BJ (cell line): ENCODE measurements at regions not wholly inside any gene's neighbourhood (a gene's known extent, or its start where the extent isn't known, plus 50 kb on each side); places are given as distances from the start of the nearest gene placed in this dataset.

ENCODE experiments used
- CTCF ChIA-PET: fragments of 350-600 bp; formaldehyde crosslinking; extraction: SDS; loops from one replicate; lab custom pipeline; 2021; ENCODE audit warnings: antibody characterized with exemption, inconsistent platforms; lab: Yijun Ruan, JAX
- POLR2A ChIA-PET: fragments of 300-600 bp; sonication (Branson Sonifier 250); formaldehyde crosslinking; extraction: SDS; loops from one replicate; lab custom pipeline; 2021; ENCODE audit warnings: antibody characterized with exemption; lab: Charles Lee
- DNase-seq: peaks from one replicate; pipeline ENCODE4 v3.0.0-alpha.2; 2011; ENCODE audit warnings: low read depth
- H3K27me3 ChIP-seq: 2 replicates; pipeline ENCODE4 v1.6.0; 2011; ENCODE audit warnings: low read length; ENCODE audit not compliant: control insufficient read depth, insufficient read depth
- H3K36me3 ChIP-seq: 2 replicates; pipeline ENCODE4 v1.5.1; 2011; ENCODE audit warnings: low read length; ENCODE audit not compliant: control insufficient read depth, insufficient read depth
- H3K4me3 ChIP-seq: 2 replicates; pipeline ENCODE4 v1.5.1; 2011; ENCODE audit warnings: low read depth, mild to moderate bottlenecking, control low read depth, low read length
- TF ChIP-seq, protein P1 (sequence below): IDR thresholded peaks from 2 replicates; pipeline ENCODE4 v1.5.1; 2011; ENCODE audit warnings: low read depth, mild to moderate bottlenecking, control low read depth, inconsistent platforms, low read length, moderate library complexity; ENCODE audit not compliant: insufficient read depth

DNA sequence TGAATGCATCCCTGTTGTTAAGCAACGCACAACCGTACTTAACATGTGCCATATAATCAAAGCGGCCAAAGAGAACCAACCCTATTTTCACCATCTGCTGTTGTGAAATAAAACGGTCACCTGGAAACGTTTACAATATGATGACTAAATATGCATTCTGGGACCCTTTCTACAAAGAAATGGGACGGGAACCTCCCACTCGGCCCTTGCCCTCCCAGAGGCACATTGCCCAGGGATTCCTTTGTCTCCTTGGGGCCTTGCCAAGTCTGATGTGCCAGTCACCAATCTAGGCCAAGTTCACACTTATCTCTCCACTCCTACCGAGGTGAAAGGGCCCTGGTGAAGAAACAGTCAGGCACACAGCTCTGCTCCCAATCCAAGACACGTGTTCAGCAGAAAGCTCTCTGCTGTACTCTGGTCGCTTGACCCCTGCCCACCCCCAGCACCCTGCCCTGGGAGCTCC lies 427.4 kb upstream of the JARID2 start:
- Histone ChIP-seq H3K36me3 (no peaks in the 10 kb centered on the region), H3K4me3 (no peak overlapping the region), H3K27me3 (no peaks in the 10 kb centered on the region)
- TF ChIP-seq, protein P1, sequence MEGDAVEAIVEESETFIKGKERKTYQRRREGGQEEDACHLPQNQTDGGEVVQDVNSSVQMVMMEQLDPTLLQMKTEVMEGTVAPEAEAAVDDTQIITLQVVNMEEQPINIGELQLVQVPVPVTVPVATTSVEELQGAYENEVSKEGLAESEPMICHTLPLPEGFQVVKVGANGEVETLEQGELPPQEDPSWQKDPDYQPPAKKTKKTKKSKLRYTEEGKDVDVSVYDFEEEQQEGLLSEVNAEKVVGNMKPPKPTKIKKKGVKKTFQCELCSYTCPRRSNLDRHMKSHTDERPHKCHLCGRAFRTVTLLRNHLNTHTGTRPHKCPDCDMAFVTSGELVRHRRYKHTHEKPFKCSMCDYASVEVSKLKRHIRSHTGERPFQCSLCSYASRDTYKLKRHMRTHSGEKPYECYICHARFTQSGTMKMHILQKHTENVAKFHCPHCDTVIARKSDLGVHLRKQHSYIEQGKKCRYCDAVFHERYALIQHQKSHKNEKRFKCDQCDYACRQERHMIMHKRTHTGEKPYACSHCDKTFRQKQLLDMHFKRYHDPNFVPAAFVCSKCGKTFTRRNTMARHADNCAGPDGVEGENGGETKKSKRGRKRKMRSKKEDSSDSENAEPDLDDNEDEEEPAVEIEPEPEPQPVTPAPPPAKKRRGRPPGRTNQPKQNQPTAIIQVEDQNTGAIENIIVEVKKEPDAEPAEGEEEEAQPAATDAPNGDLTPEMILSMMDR, result no peak
- no peak for DNase-seq
- POLR2A ChIA-PET, result no interaction called here
- CTCF ChIA-PET, result no interaction called here

DNA sequence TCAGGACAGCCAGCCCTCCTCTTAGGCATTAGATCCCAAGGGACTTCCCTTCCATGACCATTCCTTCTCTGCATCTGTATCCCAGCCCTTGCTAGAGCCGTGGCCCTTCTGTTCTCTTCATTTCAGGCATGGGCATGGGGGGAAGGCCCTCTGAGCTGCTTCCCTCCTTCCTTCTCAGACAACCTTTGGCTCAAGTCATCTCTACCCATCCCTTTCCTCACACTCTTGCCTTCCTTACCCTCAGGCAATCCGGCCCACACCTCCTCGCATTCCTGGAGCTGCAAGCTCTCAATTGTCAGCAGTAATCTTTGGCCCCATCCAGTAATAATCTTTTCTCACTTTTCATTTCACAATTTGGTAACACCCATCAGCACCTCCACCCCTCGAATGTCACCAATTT lies 426.9 kb upstream of the JARID2 start:
- ChIA-PET POLR2A (no interaction called here), CTCF (no interaction called here)
- no peaks in the 10 kb centered on the region for H3K27me3 ChIP-seq
- DNase-seq, result no peak
- TF ChIP-seq, protein P1, result no peak
- no peaks in the 10 kb centered on the region for H3K36me3 ChIP-seq
- no peak overlapping the region for H3K4me3 ChIP-seq

DNA sequence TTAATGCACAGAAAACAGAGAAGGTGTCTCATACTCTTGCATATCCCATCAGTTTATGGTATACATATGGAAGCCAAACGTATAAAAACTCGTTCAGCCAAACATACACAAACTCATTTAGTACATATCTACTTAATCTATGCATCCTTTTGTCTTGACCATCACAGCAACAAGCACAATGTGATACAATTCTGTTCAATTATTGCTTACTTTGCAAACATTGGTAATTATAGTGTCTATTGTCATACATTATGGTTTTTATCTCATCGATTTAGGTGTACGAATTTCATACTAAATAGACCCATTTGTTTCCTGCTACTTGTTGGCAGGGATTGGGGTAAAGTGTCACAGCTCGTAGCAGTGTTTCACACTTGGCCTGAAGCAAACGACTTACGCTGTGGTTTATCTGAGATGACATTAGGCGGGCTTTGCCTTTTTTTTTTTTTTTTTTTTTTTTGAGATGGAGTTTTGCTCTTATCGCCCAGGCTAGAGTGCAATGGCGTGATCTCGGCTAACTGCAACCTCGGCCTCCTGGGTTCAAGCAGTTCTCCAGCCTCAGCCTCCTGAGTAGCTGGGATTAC lies 425.9 kb upstream of the JARID2 start:
- ChIA-PET CTCF (no interaction called here), POLR2A (no interaction called here)
- no peaks in the 10 kb centered on the region for H3K36me3 ChIP-seq
- no peak overlapping the region for H3K4me3 ChIP-seq
- no peaks in the 10 kb centered on the region for H3K27me3 ChIP-seq
- DNase-seq, result no peak
- TF ChIP-seq, protein P1, result no peak

DNA sequence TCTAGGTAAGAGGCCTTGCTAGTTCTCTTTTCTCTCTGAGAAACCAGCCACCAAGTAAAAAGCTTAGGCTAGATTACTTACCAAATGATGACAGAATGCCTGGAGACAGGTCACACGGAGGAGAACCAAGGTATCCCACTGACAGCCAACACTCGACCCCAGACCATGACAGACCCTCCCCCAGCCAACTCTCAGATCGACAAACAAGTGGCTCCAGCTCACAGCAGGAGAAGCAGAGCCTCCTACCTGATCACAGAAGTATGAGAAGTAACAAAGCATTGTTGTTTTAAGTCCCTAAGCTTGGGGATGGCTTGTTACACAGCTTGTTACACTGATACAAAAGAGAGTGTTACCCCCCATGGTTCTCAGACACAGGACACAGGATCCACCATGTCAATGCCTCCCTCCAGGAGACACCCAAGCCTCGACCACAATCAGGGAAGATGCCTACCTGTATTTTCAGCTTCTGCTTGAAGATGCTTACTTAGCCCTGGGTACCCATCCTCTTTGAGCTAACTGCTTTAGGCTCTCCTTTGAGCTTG lies 423.8 kb upstream of the JARID2 start:
- POLR2A ChIA-PET, result no interaction called here
- no peak for DNase-seq
- Histone ChIP-seq H3K36me3 (no peaks in the 10 kb centered on the region), H3K27me3 (no peaks in the 10 kb centered on the region), H3K4me3 (no peak overlapping the region)
- CTCF ChIA-PET, result interaction anchor here (1.0 kb wide), 1 partner anchor 25 kb away, joined by 4 read pairs; no protein-coding TSS in a partner anchor
- TF ChIP-seq, protein P1, result no peak

DNA sequence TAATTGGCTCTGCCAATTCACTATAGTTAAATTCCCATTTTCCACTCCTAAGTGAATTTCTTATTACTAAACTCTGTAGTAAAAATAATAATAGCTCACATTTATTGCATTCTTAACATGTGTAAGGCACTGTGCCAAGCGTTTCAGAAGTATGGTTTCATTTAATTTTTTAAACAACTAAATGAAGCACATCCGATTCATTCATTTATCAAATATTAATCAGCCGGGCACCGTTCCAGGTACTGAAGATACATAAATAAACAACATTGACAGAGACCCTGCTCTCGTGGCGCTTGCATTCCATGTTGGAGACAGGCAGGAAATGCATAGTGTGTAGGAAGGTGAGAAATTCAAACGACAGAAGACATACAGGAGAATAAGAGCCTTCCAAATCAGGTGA lies 423.2 kb upstream of the JARID2 start:
- Histone ChIP-seq H3K27me3 (no peaks in the 10 kb centered on the region), H3K4me3 (no peak overlapping the region), H3K36me3 (no peaks in the 10 kb centered on the region)
- no peak for DNase-seq
- TF ChIP-seq, protein P1, result no peak
- POLR2A ChIA-PET, result no interaction called here
- CTCF ChIA-PET, result interaction anchor here (1.0 kb wide), 1 partner anchor 26 kb away, joined by 4 read pairs; no protein-coding TSS in a partner anchor
